ENCODE measurements at regions not wholly inside any gene's neighbourhood (a gene's known extent, or its start where the extent isn't known, plus 50 kb on each side); places are given as distances from the start of the nearest gene placed in this dataset.
A peak's percentile ranks its signal among the peaks of the same experiment; 100 is the strongest.
"Not testable (repeated sequence)": the region's sequence is repeated elsewhere in the genome, so short reads cannot be mapped to it uniquely, and the experiment has no call there.

DNA sequence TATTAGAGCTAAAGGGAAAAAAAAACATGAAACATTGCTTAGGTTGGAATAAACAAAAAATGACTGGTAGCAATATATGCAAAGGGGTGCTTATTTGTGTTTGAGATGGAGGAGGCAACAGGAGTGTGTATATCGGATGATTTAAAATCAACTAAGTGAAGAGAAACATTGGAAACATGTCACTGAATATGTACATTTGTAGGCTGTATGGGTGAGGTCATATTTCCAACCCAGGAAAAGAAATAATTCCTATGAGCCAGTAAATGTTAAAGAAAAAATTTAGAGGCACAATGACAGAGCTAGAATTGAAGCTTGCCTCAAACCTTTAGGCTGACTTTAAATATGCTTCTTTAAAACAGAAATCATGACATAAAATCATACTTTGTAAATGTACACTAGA, 709.0 kb upstream of the SEMA3D start:
- no peaks in the 10 kb centered on the region for H3K4me1 Mint-ChIP-seq
- H3K27ac Mint-ChIP-seq (ENCODE audit: unreplicated experiment) = no peak overlapping the region
- H3K36me3 Mint-ChIP-seq (ENCODE audit: low read depth) = no peaks in the 10 kb centered on the region
- no peak for DNase-seq (ENCODE audit: low read depth, low spot score)
- H3K9me3 Mint-ChIP-seq = no peaks in the 10 kb centered on the region
- H3K27me3 Mint-ChIP-seq (ENCODE audit: low read depth) = no peaks in the 10 kb centered on the region
- no peak overlapping the region for H3K4me3 Mint-ChIP-seq
- TF ChIP-seq, protein P1, sequence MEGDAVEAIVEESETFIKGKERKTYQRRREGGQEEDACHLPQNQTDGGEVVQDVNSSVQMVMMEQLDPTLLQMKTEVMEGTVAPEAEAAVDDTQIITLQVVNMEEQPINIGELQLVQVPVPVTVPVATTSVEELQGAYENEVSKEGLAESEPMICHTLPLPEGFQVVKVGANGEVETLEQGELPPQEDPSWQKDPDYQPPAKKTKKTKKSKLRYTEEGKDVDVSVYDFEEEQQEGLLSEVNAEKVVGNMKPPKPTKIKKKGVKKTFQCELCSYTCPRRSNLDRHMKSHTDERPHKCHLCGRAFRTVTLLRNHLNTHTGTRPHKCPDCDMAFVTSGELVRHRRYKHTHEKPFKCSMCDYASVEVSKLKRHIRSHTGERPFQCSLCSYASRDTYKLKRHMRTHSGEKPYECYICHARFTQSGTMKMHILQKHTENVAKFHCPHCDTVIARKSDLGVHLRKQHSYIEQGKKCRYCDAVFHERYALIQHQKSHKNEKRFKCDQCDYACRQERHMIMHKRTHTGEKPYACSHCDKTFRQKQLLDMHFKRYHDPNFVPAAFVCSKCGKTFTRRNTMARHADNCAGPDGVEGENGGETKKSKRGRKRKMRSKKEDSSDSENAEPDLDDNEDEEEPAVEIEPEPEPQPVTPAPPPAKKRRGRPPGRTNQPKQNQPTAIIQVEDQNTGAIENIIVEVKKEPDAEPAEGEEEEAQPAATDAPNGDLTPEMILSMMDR (conservative IDR thresholded peaks at IDR 0.05) = no peak

- H3K4me1 Mint-ChIP-seq; H3K9me3 Mint-ChIP-seq; H3K36me3 Mint-ChIP-seq (ENCODE audit: low read depth); H3K4me3 Mint-ChIP-seq; DNase-seq (ENCODE audit: low read depth, low spot score); H3K27me3 Mint-ChIP-seq (ENCODE audit: low read depth); H3K27ac Mint-ChIP-seq (ENCODE audit: unreplicated experiment): not testable (repeated sequence)
Observed at GRCh38 chr7:85891900-85892299, 705.0 kb upstream of the SEMA3D start.

- H3K27me3 Mint-ChIP-seq (ENCODE audit: low read depth) = no peaks in the 10 kb centered on the region
- H3K9me3 Mint-ChIP-seq = no peaks in the 10 kb centered on the region
- H3K4me3 Mint-ChIP-seq = no peak overlapping the region
- TF ChIP-seq, protein P1 (conservative IDR thresholded peaks at IDR 0.05) = peak; percentile 85
- H3K27ac Mint-ChIP-seq (ENCODE audit: unreplicated experiment) = no peak overlapping the region
- H3K4me1 Mint-ChIP-seq = no peaks in the 10 kb centered on the region
- no peaks in the 10 kb centered on the region for H3K36me3 Mint-ChIP-seq (ENCODE audit: low read depth)
- no peak for DNase-seq (ENCODE audit: low read depth, low spot score)
Observed at GRCh38 chr7:85890244-85890811, 703.5 kb upstream of the SEMA3D start.

GRCh38 chr7:85887133-85887532, 700.3 kb upstream of the SEMA3D start:
- Mint-ChIP-seq H3K9me3 (no peaks in the 10 kb centered on the region), H3K27me3 (ENCODE audit: low read depth) (no peaks in the 10 kb centered on the region), H3K4me3 (no peak overlapping the region), H3K4me1 (no peaks in the 10 kb centered on the region), H3K27ac (ENCODE audit: unreplicated experiment) (no peak overlapping the region), H3K36me3 (ENCODE audit: low read depth) (no peaks in the 10 kb centered on the region)
- TF ChIP-seq, protein P1 (conservative IDR thresholded peaks at IDR 0.05) = no peak
- DNase-seq (ENCODE audit: low read depth, low spot score) = no peak

GRCh38 chr7:85882335-85882734, 695.5 kb upstream of the SEMA3D start:
- Mint-ChIP-seq H3K27me3 (ENCODE audit: low read depth) (no peaks in the 10 kb centered on the region), H3K36me3 (ENCODE audit: low read depth) (no peaks in the 10 kb centered on the region), H3K4me3 (no peak overlapping the region), H3K9me3 (peaks cover 19% of the 10 kb centered on the region), H3K4me1 (no peaks in the 10 kb centered on the region), H3K27ac (ENCODE audit: unreplicated experiment) (no peak overlapping the region)
- no peak for DNase-seq (ENCODE audit: low read depth, low spot score)
- TF ChIP-seq, protein P1 (conservative IDR thresholded peaks at IDR 0.05) = no peak

- H3K27ac Mint-ChIP-seq (ENCODE audit: unreplicated experiment) = no peak overlapping the region
- H3K4me1 Mint-ChIP-seq = no peaks in the 10 kb centered on the region
- H3K36me3 Mint-ChIP-seq (ENCODE audit: low read depth) = peaks cover 6% of the 10 kb centered on the region
- no peak overlapping the region for H3K4me3 Mint-ChIP-seq
- H3K9me3 Mint-ChIP-seq = peaks cover 27% of the 10 kb centered on the region
- DNase-seq (ENCODE audit: low read depth, low spot score) = no peak
- H3K27me3 Mint-ChIP-seq (ENCODE audit: low read depth) = no peaks in the 10 kb centered on the region
- TF ChIP-seq, protein P1 (conservative IDR thresholded peaks at IDR 0.05) = no peak
Observed at GRCh38 chr7:85875398-85875797, 688.5 kb upstream of the SEMA3D start.

All from neural crest cell (in vitro differentiated cells).